HCT116 (cell line): ENCODE measurements at regions not wholly inside any gene's neighbourhood (a gene's known extent, or its start where the extent isn't known, plus 50 kb on each side); places are given as distances from the start of the nearest gene placed in this dataset.

Experiments used
- ATAC-seq: fragments of 200-7000 bp; cut with Tn5 transposase; 2 replicates; pipeline ENCODE4 v1.9.1; 2020; ENCODE audit warnings: mild to moderate bottlenecking, moderate library complexity
- BruUV-seq: library from RNA; stranded (reverse); fragments of 400-500 nt; replicated peaks from 2 replicates; lab custom pipeline; 2021; lab: Mats Ljungman, UMichigan
- CTCF ChIA-PET: fragments of 300-600 bp; sonication (Branson Sonifier 250); formaldehyde crosslinking; loops from one replicate; lab custom pipeline; 2021; ENCODE audit warnings: antibody characterized with exemption; lab: Charles Lee
- POLR2A ChIA-PET: fragments of 300-600, 350-600 bp; sonication (Branson Sonifier 250); formaldehyde crosslinking; loops from one replicate; lab custom pipeline; 2021; ENCODE audit warnings: antibody characterized with exemption; lab: Charles Lee
- RAD21 ChIA-PET, 2 experiments: fragments of 300-600 bp; sonication (Branson Sonifier 250); formaldehyde crosslinking; loops; one replicate each; lab custom pipeline; 2023; ENCODE audit warnings: low total read pairs in 2 of 2; ENCODE audit not compliant: uncharacterized antibody in 2 of 2, unreplicated experiment in 2 of 2, low non-redundant PET in 1 of 2; lab: Charles Lee
- DNase-seq: peaks from one replicate; pipeline ENCODE4 v3.0.0-alpha.2; 2010; ENCODE audit warnings: low read depth, low spot score
- H2AFZ ChIP-seq: fragments of 200-600 bp; shearing (Covaris generic), sonication (generic); 2 replicates; pipeline ENCODE4 v1.6.1; 2017; ENCODE audit warnings: low read depth, mixed run types, mixed read lengths, antibody characterized with exemption, low read length; ENCODE audit not compliant: poor library complexity, severe bottlenecking
- H3K27ac ChIP-seq: 2 replicates; pipeline ENCODE4 v1.5.1; 2012; ENCODE audit warnings: low read depth, low read length
- H3K27me3 ChIP-seq: fragments of 200-600 bp; sonication (generic); 2 replicates; pipeline ENCODE4 v1.6.1; 2016; ENCODE audit warnings: mixed run types, low read length, mixed read lengths; ENCODE audit not compliant: insufficient read depth
- H3K36me3 ChIP-seq, 2 experiments: fragments of 200-500 bp in 1 of 2; fragments of 200-600 bp in 1 of 2; sonication (Bioruptor generic) in 1 of 2; sonication (generic) in 1 of 2; 2 replicates each; pipeline versions ENCODE4 v1.5.1 to v1.6.1; 2014 to 2016; ENCODE audit warnings: low read length in 2 of 2, inconsistent platforms in 1 of 2, mixed read lengths in 1 of 2, mixed run types in 1 of 2; ENCODE audit not compliant: insufficient read depth in 2 of 2, control insufficient read depth in 1 of 2
- H3K4me1 ChIP-seq, 2 experiments: fragments of 200-600 bp in 1 of 2; sonication (generic) in 1 of 2; 2 replicates each; pipeline versions ENCODE4 v1.5.1 to v1.6.1; 2012 to 2017; ENCODE audit warnings: low read length in 2 of 2, inconsistent platforms in 1 of 2, mild to moderate bottlenecking in 1 of 2, mixed read lengths in 1 of 2, mixed run types in 1 of 2, moderate library complexity in 1 of 2; ENCODE audit not compliant: insufficient read depth in 2 of 2, control insufficient read depth in 1 of 2
- H3K4me2 ChIP-seq: fragments of 200-600 bp; sonication (generic); 2 replicates; pipeline ENCODE4 v1.6.1; 2017; ENCODE audit warnings: mixed run types, low read length, mixed read lengths
- H3K4me3 ChIP-seq, 2 experiments: fragments of 200-600 bp in 1 of 2; sonication (generic) in 1 of 2; replicated peaks in 1 of 2; 2 replicates each; pipeline ENCODE4 v1.5.1; 2011 to 2016; ENCODE audit warnings: low read length in 2 of 2, control low read depth in 1 of 2, low read depth in 1 of 2, mild to moderate bottlenecking in 1 of 2, mixed read lengths in 1 of 2, mixed run types in 1 of 2
- H3K79me2 ChIP-seq: fragments of 200-600 bp; sonication (generic); 2 replicates; pipeline ENCODE4 v1.6.1; 2017; ENCODE audit warnings: mild to moderate bottlenecking, mixed run types, low read length, moderate library complexity, mixed read lengths; ENCODE audit not compliant: insufficient read depth
- H3K9ac ChIP-seq: fragments of 200-600 bp; sonication (generic); 2 replicates; pipeline ENCODE4 v1.6.1; 2016; ENCODE audit warnings: low read length, mixed read lengths
- H3K9me2 ChIP-seq: fragments of 200-600 bp; sonication (generic), shearing (Covaris generic); 2 replicates; pipeline ENCODE4 v1.6.1; 2017; ENCODE audit warnings: mixed run types, mild to moderate bottlenecking, moderate library complexity; ENCODE audit not compliant: insufficient read depth
- H3K9me3 ChIP-seq, 2 experiments: fragments of 200-500 bp in 1 of 2; fragments of 200-600 bp in 1 of 2; sonication (Bioruptor generic) in 1 of 2; sonication (generic) in 1 of 2; 2 replicates each; pipeline ENCODE4 v1.6.1; 2014 to 2017; ENCODE audit warnings: low read length in 2 of 2, mixed read lengths in 2 of 2, inconsistent platforms in 1 of 2, low read depth in 1 of 2, mild to moderate bottlenecking in 1 of 2, mixed run types in 1 of 2, moderate library complexity in 1 of 2; ENCODE audit not compliant: control insufficient read depth in 1 of 2, insufficient read depth in 1 of 2
- H4K20me1 ChIP-seq: fragments of 200-600 bp; sonication (generic), shearing (Covaris generic); 2 replicates; pipeline ENCODE4 v1.6.1; 2017; ENCODE audit warnings: mixed run types, mild to moderate bottlenecking, moderate library complexity; ENCODE audit not compliant: insufficient read depth
- ATF3 ChIP-seq: IDR thresholded peaks from 2 replicates; pipeline ENCODE4 v1.6.1; 2012
- CTCF ChIP-seq, 3 experiments: fragments of 200-600 bp in 1 of 3; sonication (generic) in 1 of 3; IDR thresholded peaks in 2 of 3; conservative IDR thresholded peaks in 1 of 3; 2 replicates each; pipeline ENCODE4 v1.5.1; 2012 to 2017; ENCODE audit warnings: low read depth in 2 of 3, low read length in 2 of 3, antibody characterized with exemption in 1 of 3, borderline replicate concordance in 1 of 3, control low read depth in 1 of 3, mild to moderate bottlenecking in 1 of 3, mixed read lengths in 1 of 3, mixed run types in 1 of 3, moderate library complexity in 1 of 3; ENCODE audit not compliant: insufficient read depth in 1 of 3
- EGR1 ChIP-seq: IDR thresholded peaks from 2 replicates; pipeline ENCODE4 v1.6.1; 2012; ENCODE audit warnings: low read depth
- ELF1 ChIP-seq: IDR thresholded peaks from 2 replicates; pipeline ENCODE4 v1.6.1; 2012; ENCODE audit warnings: low read depth, borderline replicate concordance
- EZH2 ChIP-seq: fragments of 200-600 bp; sonication (generic); IDR thresholded peaks from 2 replicates; pipeline ENCODE4 v1.6.1; 2017; ENCODE audit warnings: antibody characterized with exemption, mixed run types
- JUND ChIP-seq: IDR thresholded peaks from 2 replicates; pipeline ENCODE4 v1.6.1; 2012
- MAX ChIP-seq: IDR thresholded peaks from 2 replicates; pipeline ENCODE4 v1.6.1; 2012
- POLR2A ChIP-seq: IDR thresholded peaks from 2 replicates; pipeline ENCODE4 v1.7.0; 2011; ENCODE audit warnings: borderline replicate concordance; ENCODE audit not compliant: insufficient read depth, insufficient read length; ENCODE audit errors: extremely low read depth
- POLR2AphosphoS5 ChIP-seq: IDR thresholded peaks from 2 replicates; pipeline ENCODE4 v1.6.1; 2011; ENCODE audit warnings: mild to moderate bottlenecking, low read depth, low read length, moderate library complexity
- RAD21 ChIP-seq: IDR thresholded peaks from 2 replicates; pipeline ENCODE4 v1.6.1; 2012; ENCODE audit warnings: low read depth, mild to moderate bottlenecking
- REST ChIP-seq: IDR thresholded peaks from 2 replicates; pipeline ENCODE4 v1.6.1; 2012; ENCODE audit warnings: low read depth
- SIN3A ChIP-seq: IDR thresholded peaks from 2 replicates; pipeline ENCODE4 v1.6.1; 2012; ENCODE audit warnings: low read depth
- YY1 ChIP-seq: IDR thresholded peaks from 2 replicates; pipeline ENCODE4 v1.6.1; 2011; ENCODE audit warnings: low read length, low read depth, moderate library complexity, mild to moderate bottlenecking; ENCODE audit not compliant: insufficient replicate concordance; ENCODE audit errors: extremely low read depth
- ZFX ChIP-seq: fragments of 450-650 bp; IDR thresholded peaks from 2 replicates; pipeline ENCODE4 v1.6.1; 2017
- ZNF274 ChIP-seq: fragments of 200-500 bp; sonication (Bioruptor generic); IDR thresholded peaks from 2 replicates; pipeline ENCODE4 v1.6.1; 2014; ENCODE audit warnings: mild to moderate bottlenecking, low read depth, low read length, inconsistent platforms
- intact Hi-C: fragments of 100-400 bp; cut with micrococcal nuclease; formaldehyde crosslinking; loops from 2 replicates; pipeline ENCODE4 v1.10.0; 2022

- Histone ChIP-seq H3K79me2 (no peaks in the 10 kb centered on the region), H3K4me3 (no peak overlapping the region), H3K27ac (no peak overlapping the region), H3K27me3 (no peaks in the 10 kb centered on the region), H3K9ac (no peak overlapping the region), H3K36me3 (no peaks in the 10 kb centered on the region), H3K9me3 (no peaks in the 10 kb centered on the region), H3K4me1 (no peaks in the 10 kb centered on the region), H3K4me2 (no peak overlapping the region), H3K9me2 (no peaks in the 10 kb centered on the region), H2AFZ (no peak overlapping the region), H4K20me1 (no peaks in the 10 kb centered on the region)
- TF ChIP-seq ATF3 (no peak), JUND (no peak), YY1 (no peak), RAD21 (no peak), CTCF (IDR thresholded peaks at IDR 0.05 in 2 of 3, conservative IDR thresholded peaks at IDR 0.05 in 1 of 3; ENCODE audit: borderline replicate concordance in 1 of 3, insufficient read depth in 1 of 3, low read depth in 2 of 3, low read length in 2 of 3) (no peak), ELF1 (no peak), SIN3A (no peak), ZFX (no peak)
- ChIA-PET RAD21 (no interaction called here), CTCF (no interaction called here), POLR2A (no interaction called here)
- intact Hi-C loops: no loop called here
- no TSS peak for BruUV-seq
- ATAC-seq (no peak), DNase-seq (no peak)
These were observed 143.4 kb upstream of the VCX3A start for GRCh38 chrX:6678313-6678712.

GRCh38 chrX:6674734-6675133 is 139.8 kb upstream of the VCX3A start:
- ATAC-seq (no peak), DNase-seq (no peak)
- H3K79me2 ChIP-seq: no peaks in the 10 kb centered on the region
- H3K27ac ChIP-seq: no peak overlapping the region
- intact Hi-C loops: no loop called here
- H3K9me3 ChIP-seq: no peaks in the 10 kb centered on the region
- no peaks in the 10 kb centered on the region for H3K36me3 ChIP-seq
- ChIA-PET POLR2A (no interaction called here), CTCF (no interaction called here), RAD21 (no interaction called here)
- H3K4me2 ChIP-seq: no peak overlapping the region
- no peak overlapping the region for H3K4me3 ChIP-seq
- no TSS peak for BruUV-seq
- no peaks in the 10 kb centered on the region for H3K4me1 ChIP-seq
- no peak overlapping the region for H3K9ac ChIP-seq
- no peaks in the 10 kb centered on the region for H3K9me2 ChIP-seq
- no peak overlapping the region for H2AFZ ChIP-seq
- H3K27me3 ChIP-seq: no peaks in the 10 kb centered on the region
- H4K20me1 ChIP-seq: no peaks in the 10 kb centered on the region
- TF ChIP-seq ELF1 (no peak), POLR2AphosphoS5 (no peak), EZH2 (no peak), REST (no peak), ZNF274 (no peak), EGR1 (no peak), POLR2A (no peak), MAX (no peak)
